HG03196 (cell line): ENCODE measurements at regions not wholly inside any gene's neighbourhood (a gene's known extent, or its start where the extent isn't known, plus 50 kb on each side); places are given as distances from the start of the nearest gene placed in this dataset.
A peak's percentile ranks its signal among the peaks of the same experiment; 100 is the strongest.

ENCODE experiments used
- ATAC-seq: cut with Tn5 transposase; IDR thresholded peaks from one replicate; pipeline ENCODE4 v1.9.1; 2021; ENCODE audit not compliant: unreplicated experiment

GRCh38 chr2:183995632-183996031, 602.7 kb upstream of the ZNF804A start:
- no peak for ATAC-seq

- no peak for ATAC-seq
These were observed 601.2 kb upstream of the ZNF804A start for GRCh38 chr2:183996825-183997793.

- peak; percentile 94 for ATAC-seq
These were observed 600.1 kb upstream of the ZNF804A start for GRCh38 chr2:183998041-183998796.

- peak; percentile 20 for ATAC-seq
These were observed 599.5 kb upstream of the ZNF804A start for GRCh38 chr2:183998797-183999190.

- ATAC-seq: peak; percentile 75
These were observed 593.9 kb upstream of the ZNF804A start for GRCh38 chr2:184004289-184004947.

- ATAC-seq: peak; percentile 25
These were observed 593.2 kb upstream of the ZNF804A start for GRCh38 chr2:184004948-184005672.

- ATAC-seq: no peak
These were observed 591.3 kb upstream of the ZNF804A start for GRCh38 chr2:184006998-184007397.

- ATAC-seq: no peak
These were observed 571.4 kb upstream of the ZNF804A start for GRCh38 chr2:184026961-184027360.

GRCh38 chr2:184030245-184030644, 568.1 kb upstream of the ZNF804A start:
- ATAC-seq: no peak

GRCh38 chr2:184030989-184031388, 567.3 kb upstream of the ZNF804A start:
- ATAC-seq: no peak

GRCh38 chr2:184031402-184032147, 566.8 kb upstream of the ZNF804A start:
- ATAC-seq: no peak

- ATAC-seq: no peak
These were observed 565.3 kb upstream of the ZNF804A start for GRCh38 chr2:184032983-184033382.

- no peak for ATAC-seq
These were observed 561.1 kb upstream of the ZNF804A start for GRCh38 chr2:184037273-184037672.

- no peak for ATAC-seq
These were observed 558.8 kb upstream of the ZNF804A start for GRCh38 chr2:184039493-184039892.

- no peak for ATAC-seq
These were observed 558.1 kb upstream of the ZNF804A start for GRCh38 chr2:184040230-184040629.

- ATAC-seq: no peak
These were observed 557.3 kb upstream of the ZNF804A start for GRCh38 chr2:184041077-184041476.

- ATAC-seq: no peak
These were observed 556.6 kb upstream of the ZNF804A start for GRCh38 chr2:184041777-184042176.

- ATAC-seq: no peak
These were observed 550.8 kb upstream of the ZNF804A start for GRCh38 chr2:184047536-184047935.

GRCh38 chr2:184049566-184049965, 548.8 kb upstream of the ZNF804A start:
- ATAC-seq: no peak

- no peak for ATAC-seq
These were observed 545.0 kb upstream of the ZNF804A start for GRCh38 chr2:184053326-184053725.
